SK-N-SH treated with all-trans-retinoic acid at 6 μM for 48 hours (cell line): ENCODE measurements at regions not wholly inside any gene's neighbourhood (a gene's known extent, or its start where the extent isn't known, plus 50 kb on each side); places are given as distances from the start of the nearest gene placed in this dataset.

ENCODE experiments used
- CREB5 ChIP-seq: fragments of 250-450 bp; sonication (Bioruptor Pico); IDR thresholded peaks from 2 replicates; pipeline ENCODE4 v1.5.1; 2020; ENCODE audit warnings: low read depth, mild to moderate bottlenecking, moderate library complexity
- ZFP30 ChIP-seq: fragments of 450-650 bp; formaldehyde crosslinking; IDR thresholded peaks from 2 replicates; pipeline ENCODE4 v1.5.0; 2022; ENCODE audit warnings: mild to moderate bottlenecking, moderate library complexity

GRCh38 chr10:110368002-110368401, 63.3 kb upstream of the SMNDC1 start:
- TF ChIP-seq ZFP30 (CRISPR knock-in tag): no peak
- TF ChIP-seq CREB5 (CRISPR knock-in tag): no peak
